OCI-LY1 (cell line): ENCODE measurements at regions not wholly inside any gene's neighbourhood (a gene's known extent, or its start where the extent isn't known, plus 50 kb on each side); places are given as distances from the start of the nearest gene placed in this dataset.
"Not testable (repeated sequence)": the region's sequence is repeated elsewhere in the genome, so short reads cannot be mapped to it uniquely, and the experiment has no call there.

Source experiments
- H2AFZ ChIP-seq: fragments of 200-600 bp; sonication (generic), shearing (Covaris generic); 2 replicates; pipeline ENCODE4 v1.6.0; 2014; ENCODE audit warnings: antibody characterized with exemption, mild to moderate bottlenecking, low read length
- H3F3A ChIP-seq: fragments of 200-600 bp; sonication (generic), shearing (Covaris generic); 2 replicates; pipeline ENCODE4 v1.6.0; 2014; ENCODE audit warnings: mild to moderate bottlenecking, antibody characterized with exemption, low read length, moderate library complexity; ENCODE audit not compliant: insufficient read depth
- H3K27ac ChIP-seq: fragments of 200-600 bp; sonication (generic); 2 replicates; pipeline ENCODE4 v1.5.1; 2014; ENCODE audit warnings: low read length, mixed run types, mild to moderate bottlenecking, low read depth; ENCODE audit not compliant: poor library complexity, severe bottlenecking
- H3K27me3 ChIP-seq: fragments of 200-600 bp; sonication (generic); 2 replicates; pipeline ENCODE4 v1.6.0; 2014; ENCODE audit warnings: antibody characterized with exemption, mild to moderate bottlenecking, low read length, moderate library complexity; ENCODE audit not compliant: insufficient read depth
- H3K36me3 ChIP-seq: fragments of 200-600 bp; sonication (generic); 2 replicates; pipeline ENCODE4 v1.6.1; 2014; ENCODE audit warnings: mild to moderate bottlenecking, antibody characterized with exemption, low read length, moderate library complexity, mixed read lengths; ENCODE audit not compliant: insufficient read depth
- H3K4me1 ChIP-seq: fragments of 200-600 bp; sonication (generic); 2 replicates; pipeline ENCODE4 v1.5.1; 2014; ENCODE audit warnings: mild to moderate bottlenecking, low read length, moderate library complexity; ENCODE audit not compliant: insufficient read depth, severe bottlenecking
- H3K4me2 ChIP-seq: fragments of 200-600 bp; sonication (generic), shearing (Covaris generic); 2 replicates; pipeline ENCODE4 v1.6.1; 2014; ENCODE audit warnings: low read length
- H3K4me3 ChIP-seq: fragments of 200-600 bp; sonication (generic); 2 replicates; pipeline ENCODE4 v1.5.1; 2014; ENCODE audit warnings: low read length, low read depth, mild to moderate bottlenecking, mixed read lengths; ENCODE audit not compliant: poor library complexity, severe bottlenecking
- H3K79me2 ChIP-seq: fragments of 200-600 bp; shearing (Covaris generic); 2 replicates; pipeline ENCODE4 v1.6.1; 2016; ENCODE audit warnings: mixed run types, low read length, mixed read lengths; ENCODE audit not compliant: insufficient read depth
- H3K9ac ChIP-seq: fragments of 200-600 bp; sonication (generic), shearing (Covaris generic); 2 replicates; pipeline ENCODE4 v1.6.1; 2014; ENCODE audit warnings: mild to moderate bottlenecking, low read length, mixed read lengths
- H3K9me2 ChIP-seq: fragments of 200-600 bp; sonication (generic), shearing (Covaris generic); 2 replicates; pipeline ENCODE4 v1.6.1; 2014; ENCODE audit warnings: low read depth, mild to moderate bottlenecking, low read length, mixed read lengths
- H3K9me3 ChIP-seq: fragments of 200-600 bp; shearing (Covaris generic); 2 replicates; pipeline ENCODE4 v1.6.1; 2014; ENCODE audit warnings: low read length, mixed read lengths
- H4K20me1 ChIP-seq: fragments of 200-600 bp; sonication (generic), shearing (Covaris generic); 2 replicates; pipeline ENCODE4 v1.6.0; 2016; ENCODE audit warnings: mild to moderate bottlenecking, low read length; ENCODE audit not compliant: insufficient read depth
- CTCF ChIP-seq: fragments of 200-600 bp; sonication (generic), shearing (Covaris generic); IDR thresholded peaks from 2 replicates; pipeline ENCODE4 v1.5.1; 2017; ENCODE audit warnings: mild to moderate bottlenecking, antibody characterized with exemption, low read length, moderate library complexity, mixed read lengths
- EZH2 ChIP-seq: fragments of 200-600 bp; sonication (generic), shearing (Covaris generic); IDR thresholded peaks from 2 replicates; pipeline ENCODE4 v1.8.0; 2017; ENCODE audit warnings: borderline replicate concordance, mixed run types, mild to moderate bottlenecking, antibody characterized with exemption, low read length, moderate library complexity, mixed read lengths

GRCh38 chr4:129839687-129840086 is 743.7 kb downstream of the C4orf33 start:
- H3K4me3 ChIP-seq, result no peak overlapping the region
- no peaks in the 10 kb centered on the region for H3K27me3 ChIP-seq
- H3K9ac ChIP-seq, result no peak overlapping the region
- no peaks in the 10 kb centered on the region for H3F3A ChIP-seq
- no peak overlapping the region for H3K27ac ChIP-seq
- H3K4me1 ChIP-seq, result no peaks in the 10 kb centered on the region
- H3K36me3 ChIP-seq, result no peaks in the 10 kb centered on the region
- TF ChIP-seq CTCF (no peak), EZH2 (no peak)
- H2AFZ ChIP-seq, result no peak overlapping the region
- H3K79me2 ChIP-seq, result no peaks in the 10 kb centered on the region
- no peaks in the 10 kb centered on the region for H4K20me1 ChIP-seq
- no peaks in the 10 kb centered on the region for H3K9me3 ChIP-seq
- no peaks in the 10 kb centered on the region for H3K9me2 ChIP-seq
- H3K4me2 ChIP-seq, result no peak overlapping the region

DNA sequence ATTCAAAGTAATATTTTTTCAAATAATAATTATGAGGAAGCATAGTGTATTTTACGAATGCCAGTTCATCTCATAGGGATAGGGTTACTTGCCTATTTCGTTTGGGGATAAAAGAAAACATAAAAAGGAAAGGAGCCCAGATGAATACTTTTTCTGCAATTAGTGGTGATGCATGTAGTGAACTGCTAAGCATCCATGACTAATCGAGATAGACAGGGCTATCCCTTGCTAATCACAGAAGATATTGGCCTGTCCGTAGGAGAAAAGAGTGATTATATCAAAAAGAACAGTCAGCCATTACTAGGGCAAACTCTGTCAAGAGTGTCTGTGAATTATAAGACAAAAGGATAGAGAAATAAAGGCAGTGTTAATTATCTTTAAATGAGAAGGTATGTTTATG is 746.1 kb downstream of the C4orf33 start:
- no peaks in the 10 kb centered on the region for H3K27me3 ChIP-seq
- H3K36me3 ChIP-seq, result no peaks in the 10 kb centered on the region
- H3K4me3 ChIP-seq, result no peak overlapping the region
- no peak overlapping the region for H3K4me2 ChIP-seq
- H3K9ac ChIP-seq, result no peak overlapping the region
- H3K9me2 ChIP-seq, result no peaks in the 10 kb centered on the region
- TF ChIP-seq EZH2, result no peak
- TF ChIP-seq CTCF, result no peak
- no peak overlapping the region for H3K27ac ChIP-seq
- H3K9me3 ChIP-seq, result no peaks in the 10 kb centered on the region
- H4K20me1 ChIP-seq, result no peaks in the 10 kb centered on the region
- H2AFZ ChIP-seq, result no peak overlapping the region
- no peaks in the 10 kb centered on the region for H3K4me1 ChIP-seq
- H3K79me2 ChIP-seq, result no peaks in the 10 kb centered on the region
- no peaks in the 10 kb centered on the region for H3F3A ChIP-seq

GRCh38 chr4:129852434-129852833 is 756.5 kb downstream of the C4orf33 start:
- Histone ChIP-seq H3K27me3 (no peaks in the 10 kb centered on the region), H3K79me2 (no peaks in the 10 kb centered on the region), H3K4me1 (no peaks in the 10 kb centered on the region), H3K9me3 (no peaks in the 10 kb centered on the region), H3F3A (no peaks in the 10 kb centered on the region), H3K9ac (no peak overlapping the region), H2AFZ (no peak overlapping the region), H3K27ac (no peak overlapping the region), H3K4me2 (no peak overlapping the region), H4K20me1 (no peaks in the 10 kb centered on the region), H3K4me3 (no peak overlapping the region), H3K9me2 (no peaks in the 10 kb centered on the region), H3K36me3 (no peaks in the 10 kb centered on the region)
- TF ChIP-seq EZH2, result no peak
- TF ChIP-seq CTCF, result no peak

GRCh38 chr4:129853685-129854467 is 757.9 kb downstream of the C4orf33 start:
- not testable (repeated sequence) for H3K4me3 ChIP-seq, H3K27me3 ChIP-seq, H3K9ac ChIP-seq, H3K27ac ChIP-seq, H3K4me2 ChIP-seq, H3K9me3 ChIP-seq, H3K9me2 ChIP-seq, H3K36me3 ChIP-seq, H3K79me2 ChIP-seq, H4K20me1 ChIP-seq, H3K4me1 ChIP-seq, H2AFZ ChIP-seq, H3F3A ChIP-seq
